ENCODE measurements at regions not wholly inside any gene's neighbourhood (a gene's known extent, or its start where the extent isn't known, plus 50 kb on each side); places are given as distances from the start of the nearest gene placed in this dataset.
"Not testable (repeated sequence)": the region's sequence is repeated elsewhere in the genome, so short reads cannot be mapped to it uniquely, and the experiment has no call there.

- DNase-seq, result no peak
Measured at GRCh38 chr6:28585335-28585734, 59.7 kb downstream of the GPX5 start.

- DNase-seq, result no peak
Measured at GRCh38 chr6:28586324-28586723, 60.6 kb downstream of the GPX5 start.

DNA sequence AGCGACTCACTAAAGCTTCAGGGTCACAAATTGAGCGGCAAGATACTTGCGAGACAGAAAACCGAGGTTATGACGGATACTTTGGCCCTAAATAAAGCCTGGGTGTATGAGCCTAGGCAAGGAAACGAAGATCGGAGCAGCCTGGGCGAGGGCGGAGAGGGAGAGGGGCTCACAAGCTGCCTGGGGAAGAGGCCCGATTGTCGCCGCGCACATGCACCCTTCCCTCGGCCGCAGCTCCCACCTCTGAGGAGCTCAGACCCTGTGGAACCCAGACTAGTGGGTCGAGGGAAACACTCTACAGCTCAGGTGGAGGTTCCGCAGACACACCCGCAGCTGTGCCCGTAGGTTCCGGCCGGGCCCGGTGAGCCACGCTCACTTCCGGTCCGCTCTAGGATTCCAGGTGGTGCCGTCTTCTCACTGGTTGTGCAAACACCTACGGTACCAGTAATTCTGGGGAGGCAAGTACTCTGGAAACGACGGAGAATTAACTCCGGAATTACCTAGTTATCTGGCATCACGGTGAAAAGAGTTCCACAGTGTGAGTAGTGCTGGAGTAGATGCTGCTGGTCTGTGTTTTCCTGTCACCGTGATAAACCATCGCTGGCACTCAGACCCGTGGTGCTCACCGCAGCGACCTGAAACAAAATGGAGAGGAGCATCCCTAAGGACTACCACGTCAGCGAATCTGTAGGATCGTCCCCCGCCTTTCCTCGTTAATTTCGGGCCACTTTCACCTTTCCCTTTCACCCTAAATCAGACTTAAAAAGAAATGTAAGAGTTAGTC, 61.5 kb downstream of the GPX5 start:
- DNase-seq, result peak; percentile 66

- no peak for DNase-seq
Measured at GRCh38 chr6:28587746-28588075, 62.0 kb downstream of the GPX5 start.

DNA sequence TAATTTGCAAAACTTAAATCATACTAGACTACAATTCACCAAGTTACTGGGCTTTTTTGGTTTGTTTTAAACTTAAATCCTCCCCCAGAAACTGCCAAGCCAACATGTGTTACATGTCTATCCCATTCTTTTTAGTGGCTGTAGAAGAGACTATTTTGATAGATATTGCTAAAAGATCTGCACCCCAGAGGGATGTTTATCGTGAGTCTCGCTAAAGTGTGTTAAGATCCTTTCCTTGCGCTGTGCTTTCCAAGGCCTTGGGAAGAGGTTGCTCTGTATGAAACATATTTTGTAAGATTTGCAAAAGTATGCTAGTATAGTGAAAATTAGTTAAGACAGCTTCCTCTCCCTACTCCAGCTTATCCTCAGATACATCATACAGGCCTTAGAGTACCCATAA, 63.0 kb downstream of the GPX5 start:
- no peak for DNase-seq

- no peak for DNase-seq
Measured at GRCh38 chr6:28589234-28589956, 63.7 kb downstream of the GPX5 start.

DNA sequence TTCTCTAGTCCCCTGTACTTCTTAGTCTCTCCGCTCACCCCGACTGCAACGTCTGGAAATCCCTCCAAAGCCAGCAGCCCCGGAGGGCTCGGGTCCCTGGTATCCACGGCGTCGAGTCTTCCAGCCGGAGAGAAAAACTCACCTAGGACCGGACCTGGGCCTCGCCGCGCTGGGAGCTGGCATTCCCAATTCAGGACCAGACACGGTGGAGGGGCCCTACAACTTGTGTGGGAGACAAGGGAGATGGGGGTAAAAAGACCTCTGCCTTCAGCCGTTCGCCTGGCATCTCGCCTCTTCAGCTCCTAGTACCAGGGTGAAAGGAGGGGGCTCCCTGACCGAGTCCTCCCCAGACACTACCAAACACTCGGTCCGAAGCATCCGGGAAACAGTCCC, 64.3 kb downstream of the GPX5 start:
- no peak for DNase-seq

- no peak for DNase-seq
Measured at GRCh38 chr6:28597217-28597835, 71.6 kb downstream of the GPX5 start.

- DNase-seq, result no peak
Measured at GRCh38 chr6:28597924-28598722, 72.4 kb downstream of the GPX5 start.

DNA sequence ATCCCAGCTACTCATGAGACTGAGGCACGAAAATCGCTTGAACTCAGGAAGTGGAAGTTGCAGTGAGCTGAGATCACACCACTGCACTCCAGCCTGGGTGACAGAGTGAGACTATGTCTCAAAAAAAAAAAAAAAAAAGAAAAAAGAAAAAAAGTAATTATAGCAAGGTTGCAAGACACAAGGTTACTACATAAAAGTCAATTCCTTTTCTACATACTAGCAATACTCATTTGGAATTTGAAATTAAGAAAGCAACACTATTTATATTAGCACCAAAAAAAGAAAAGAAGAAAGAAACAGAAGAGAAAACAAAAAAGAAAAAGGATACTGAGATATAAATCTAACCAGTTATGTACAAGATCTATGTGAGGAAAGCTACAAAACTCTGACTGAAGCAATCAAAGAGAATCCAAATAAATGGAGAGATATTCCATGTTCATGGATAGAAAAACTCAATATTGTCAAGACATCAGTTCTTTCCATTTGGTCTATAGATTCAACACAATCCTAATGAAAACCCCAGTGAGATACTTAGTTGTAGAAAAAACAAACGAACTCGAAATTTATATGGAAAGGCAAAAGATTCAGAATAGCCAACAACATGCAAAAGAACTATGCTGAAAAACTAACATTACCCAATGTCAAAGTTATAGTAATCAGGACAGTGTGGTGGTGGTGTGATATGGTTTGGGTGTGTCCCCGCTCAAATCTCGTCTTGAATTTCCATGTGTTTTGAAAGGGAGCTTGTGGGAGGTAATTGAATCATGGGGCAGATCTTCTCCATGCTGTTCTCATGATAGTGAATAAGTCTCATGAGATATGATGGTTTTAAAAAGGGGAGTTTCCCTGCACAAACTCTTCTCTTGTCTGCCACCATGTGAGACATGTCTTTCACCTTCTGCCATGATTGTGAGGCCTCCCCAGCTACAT, 73.3 kb downstream of the GPX5 start:
- DNase-seq, result no peak

GRCh38 chr6:28600245-28600644, 74.6 kb downstream of the GPX5 start:
- no peak for DNase-seq

DNA sequence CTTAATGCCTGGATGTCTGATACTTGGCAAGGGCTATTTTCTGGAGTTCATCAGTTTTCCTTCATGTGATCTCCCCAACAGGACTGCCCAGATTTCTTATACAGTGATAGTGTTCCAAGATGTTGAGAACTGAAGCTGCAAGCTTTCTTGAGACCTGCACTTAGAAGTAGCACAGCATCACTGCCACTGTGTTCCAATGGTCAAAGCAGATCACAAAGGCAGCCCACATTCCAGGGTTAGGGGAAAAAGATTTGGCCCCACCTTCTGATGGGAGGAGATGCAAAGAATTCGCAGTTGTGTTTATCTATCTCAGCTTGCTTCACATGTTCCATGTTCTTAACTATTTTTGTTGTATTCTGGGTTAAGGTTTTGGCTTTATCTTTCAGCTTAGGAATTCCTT, 78.2 kb downstream of the GPX5 start:
- no peak for DNase-seq

- DNase-seq, result no peak
Measured at GRCh38 chr6:28606424-28607391, 81.0 kb downstream of the GPX5 start.

DNA sequence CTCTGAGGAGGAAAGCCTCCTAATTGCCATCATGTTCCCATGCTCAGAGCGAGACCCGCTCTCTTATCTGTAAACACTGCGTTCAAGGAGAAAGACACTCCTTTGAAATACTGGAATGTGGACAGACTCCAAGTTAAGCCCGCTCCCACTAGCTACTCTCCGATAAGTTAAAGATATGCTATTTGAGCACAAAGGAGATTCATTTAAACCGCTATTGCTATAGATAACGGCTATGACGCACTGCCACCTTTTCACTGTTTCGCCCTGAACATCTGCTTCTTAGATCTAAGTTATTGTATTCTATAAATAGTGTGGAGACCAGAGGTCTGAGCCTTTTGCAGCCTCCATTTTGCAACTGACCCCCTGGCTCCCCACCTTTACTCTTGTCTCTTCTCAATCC, 82.3 kb downstream of the GPX5 start:
- DNase-seq, result no peak

DNA sequence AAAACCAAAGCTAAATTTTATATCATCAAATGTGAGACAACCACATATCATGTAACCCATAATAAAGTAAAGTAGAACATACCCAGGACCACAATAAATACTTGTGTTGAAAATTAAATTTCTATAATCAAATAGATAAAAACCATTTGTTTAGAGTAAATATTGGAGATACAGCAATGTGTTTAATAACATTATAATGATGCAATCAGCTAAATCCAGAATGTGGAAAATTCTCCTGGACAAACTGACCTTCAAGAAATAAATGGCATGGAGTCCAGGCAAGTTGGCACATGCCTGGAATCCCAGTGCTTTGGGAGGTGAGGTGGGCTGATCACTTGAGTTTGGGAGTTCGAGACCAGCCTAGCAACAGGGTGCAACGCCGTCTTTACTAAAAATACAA, 84.0 kb downstream of the GPX5 start:
- no peak for DNase-seq

DNA sequence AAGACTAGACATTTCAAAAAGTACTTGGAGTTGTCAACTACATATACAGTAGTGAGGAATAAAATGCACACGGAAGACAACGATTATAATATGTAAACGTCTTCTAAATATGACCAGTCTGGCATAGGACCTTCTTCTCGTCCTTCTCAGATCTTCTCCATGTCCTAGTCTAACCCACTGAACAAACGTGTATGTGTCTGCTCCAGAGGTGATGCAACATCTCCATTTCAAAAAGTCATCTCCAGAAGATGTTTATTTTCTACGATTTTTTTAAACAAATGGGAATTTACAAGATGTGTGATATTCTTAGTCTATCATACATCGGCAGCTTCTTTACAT, 89.9 kb downstream of the GPX5 start:
- DNase-seq, result no peak

- DNase-seq, result no peak
Measured at GRCh38 chr6:28615955-28616747, 90.5 kb downstream of the GPX5 start.

DNA sequence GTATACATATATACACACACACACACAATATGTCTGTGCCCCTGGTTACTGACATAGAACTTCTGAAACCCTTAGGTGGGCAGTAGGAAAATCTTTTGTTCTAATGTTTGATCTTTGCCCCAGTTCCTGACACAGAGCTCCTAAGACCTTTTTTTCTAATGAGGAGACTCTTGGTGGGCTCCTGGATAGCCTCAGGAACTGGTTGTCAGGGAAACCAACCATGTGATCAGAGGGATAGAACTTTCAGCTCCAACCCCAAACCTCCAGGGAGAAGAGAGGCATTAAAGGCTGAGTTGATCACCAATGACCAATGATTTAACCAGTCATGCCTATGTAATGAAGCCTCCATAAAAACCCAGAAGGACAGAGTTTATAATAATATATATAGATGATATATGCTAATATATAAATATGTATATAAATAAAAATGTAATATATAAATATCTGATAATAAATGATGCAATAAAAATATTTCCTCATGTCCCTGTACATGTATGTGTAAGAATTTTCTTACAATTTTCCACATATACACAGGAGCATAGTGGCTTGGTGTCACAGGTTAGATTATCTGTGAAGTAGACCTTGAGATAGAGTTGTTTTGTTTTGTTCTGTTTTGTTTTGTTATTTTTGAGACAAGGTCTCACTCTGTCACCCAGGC, 93.3 kb downstream of the GPX5 start:
- no peak for DNase-seq

GRCh38 chr6:28621268-28621667, 95.6 kb downstream of the GPX5 start:
- not testable (repeated sequence) for DNase-seq

DNA sequence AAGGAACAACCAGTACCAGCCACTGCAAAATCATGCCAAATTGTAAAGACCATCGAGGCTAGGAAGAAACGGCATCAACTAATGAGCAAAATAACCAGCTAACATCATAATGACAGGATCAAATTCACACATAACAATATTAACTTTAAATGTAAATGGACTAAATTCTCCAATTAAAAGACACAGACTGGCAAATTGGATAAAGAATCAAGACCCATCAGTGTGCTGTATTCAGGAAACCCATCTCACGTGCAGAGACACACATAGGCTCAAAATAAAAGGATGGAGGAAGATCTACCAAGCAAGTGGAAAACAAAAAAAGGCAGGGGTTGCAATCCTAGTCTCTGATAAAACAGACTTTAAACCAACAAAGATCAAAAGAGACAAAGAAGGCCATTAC, 97.6 kb downstream of the GPX5 start:
- not testable (repeated sequence) for DNase-seq
